ENCODE measurements at regions not wholly inside any gene's neighbourhood (a gene's known extent, or its start where the extent isn't known, plus 50 kb on each side); places are given as distances from the start of the nearest gene placed in this dataset.

GRCh38 chr4:54540931-54541330, 116.8 kb upstream of the KIT start:
- no peak for TF ChIP-seq CTCF (IDR thresholded peaks at IDR 0.05; ENCODE audit: insufficient read depth, low read length, missing control alignments)
- ChIA-PET CTCF (no interaction called here), POLR2A (interaction anchor here (1.3 to 2.9 kb wide), 2 partner anchors 42 to 120 kb away, joined by 4 to 12 read pairs; no protein-coding TSS in a partner anchor)
- H3K4me3 ChIP-seq (ENCODE audit: low read depth, low read length), result no peak overlapping the region
- DNase-seq (ENCODE audit: low read depth, low spot score), result no peak

- TF ChIP-seq CTCF (IDR thresholded peaks at IDR 0.05; ENCODE audit: insufficient read depth, low read length, missing control alignments), result no peak
- H3K4me3 ChIP-seq (ENCODE audit: low read depth, low read length), result no peak overlapping the region
- CTCF ChIA-PET, result no interaction called here
- POLR2A ChIA-PET, result interaction anchor here (0.8 to 2.9 kb wide), 3 partner anchors 27 to 119 kb away, joined by 4 to 12 read pairs (median 4); no protein-coding TSS in a partner anchor
- peak; percentile 69 for DNase-seq (ENCODE audit: low read depth, low spot score)
These were observed 116.2 kb upstream of the KIT start for GRCh38 chr4:54541426-54542118.

GRCh38 chr4:54542119-54542438, 115.7 kb upstream of the KIT start:
- CTCF ChIA-PET, result no interaction called here
- DNase-seq (ENCODE audit: low read depth, low spot score), result no peak
- POLR2A ChIA-PET, result interaction anchor here (0.6 to 2.9 kb wide), 4 partner anchors 26 to 119 kb away, joined by 3 to 12 read pairs (median 4); no protein-coding TSS in a partner anchor
- H3K4me3 ChIP-seq (ENCODE audit: low read depth, low read length), result no peak overlapping the region
- TF ChIP-seq CTCF (IDR thresholded peaks at IDR 0.05; ENCODE audit: insufficient read depth, low read length, missing control alignments), result no peak

GRCh38 chr4:54542540-54543041, 115.2 kb upstream of the KIT start:
- CTCF ChIA-PET, result no interaction called here
- no peak overlapping the region for H3K4me3 ChIP-seq (ENCODE audit: low read depth, low read length)
- no peak for DNase-seq (ENCODE audit: low read depth, low spot score)
- POLR2A ChIA-PET, result interaction anchor here (0.6 to 2.9 kb wide), 4 partner anchors 26 to 248 kb away, joined by 3 to 12 read pairs (median 4); no protein-coding TSS in a partner anchor
- TF ChIP-seq CTCF (IDR thresholded peaks at IDR 0.05; ENCODE audit: insufficient read depth, low read length, missing control alignments), result no peak

- DNase-seq (ENCODE audit: low read depth, low spot score), result peak; percentile 96
- TF ChIP-seq CTCF (IDR thresholded peaks at IDR 0.05; ENCODE audit: insufficient read depth, low read length, missing control alignments), result no peak
- POLR2A ChIA-PET, result interaction anchor here (0.6 to 2.9 kb wide), 4 partner anchors 44 to 249 kb away, joined by 3 to 12 read pairs (median 4); no protein-coding TSS in a partner anchor
- no peak overlapping the region for H3K4me3 ChIP-seq (ENCODE audit: low read depth, low read length)
- CTCF ChIA-PET, result interaction anchor here (1.5 kb wide), 1 partner anchor 417 kb away, joined by 7 read pairs; no protein-coding TSS in a partner anchor
These were observed 114.5 kb upstream of the KIT start for GRCh38 chr4:54543088-54543795.

All from AG04449 (cell line).